H1 (cell line): ENCODE measurements at regions not wholly inside any gene's neighbourhood (a gene's known extent, or its start where the extent isn't known, plus 50 kb on each side); places are given as distances from the start of the nearest gene placed in this dataset.

Source experiments
- CTCF ChIA-PET: fragments of 300-600 bp; sonication (Branson Sonifier 250); formaldehyde crosslinking; loops from one replicate; lab custom pipeline; 2021; ENCODE audit not compliant: partially characterized antibody; lab: Charles Lee
- POLR2A ChIA-PET: fragments of 300-600 bp; sonication (Branson Sonifier 250); formaldehyde crosslinking; loops from one replicate; lab custom pipeline; 2021; ENCODE audit warnings: inconsistent platforms; ENCODE audit not compliant: partially characterized antibody; lab: Charles Lee
- DNase-seq, 2 experiments: peaks; one replicate each; pipeline versions ENCODE4 v3.0.0 to v3.0.0-alpha.2; 2010 to 2022; ENCODE audit warnings: low spot score in 2 of 2, low read depth in 1 of 2, mixed read lengths in 1 of 2
- FAIRE-seq: peaks from 2 replicates; lab custom pipeline; 2011; peaks lifted over from hg19 to GRCh38; lab: Jason Lieb, UNC
- H2AFZ ChIP-seq: 2 replicates; pipeline ENCODE4 v1.8.1; 2012; ENCODE audit warnings: low read length, inconsistent platforms
- H2AK5ac ChIP-seq: 2 replicates; pipeline ENCODE4 v1.6.1; 2013; ENCODE audit warnings: low read depth, low read length
- H2BK120ac ChIP-seq: replicated peaks from 2 replicates; pipeline ENCODE3; 2013; ENCODE audit warnings: low read depth, low read length, inconsistent platforms
- H2BK12ac ChIP-seq: 2 replicates; pipeline ENCODE4 v1.6.1; 2013; ENCODE audit warnings: low read depth, low read length
- H2BK15ac ChIP-seq: 2 replicates; pipeline ENCODE4 v1.6.1; 2013; ENCODE audit warnings: low read length
- H2BK20ac ChIP-seq: 2 replicates; pipeline ENCODE4 v1.6.1; 2013; ENCODE audit warnings: low read length
- H2BK5ac ChIP-seq: 2 replicates; pipeline ENCODE4 v1.6.1; 2013; ENCODE audit warnings: low read depth, low read length
- H3K14ac ChIP-seq: 2 replicates; pipeline ENCODE4 v1.6.1; 2013; ENCODE audit warnings: inconsistent platforms; ENCODE audit not compliant: insufficient read length
- H3K18ac ChIP-seq: 2 replicates; pipeline ENCODE4 v1.6.1; 2013; ENCODE audit warnings: low read length; ENCODE audit errors: extremely low read depth
- H3K23ac ChIP-seq: 2 replicates; pipeline ENCODE4 v1.6.1; 2013; ENCODE audit warnings: inconsistent platforms; ENCODE audit not compliant: insufficient read length
- H3K23me2 ChIP-seq: 2 replicates; pipeline ENCODE4 v1.6.1; 2013; ENCODE audit warnings: low read depth, low read length
- H3K27ac ChIP-seq: 2 replicates; pipeline ENCODE4 v1.6.1; 2011; ENCODE audit warnings: low read depth, low read length, inconsistent platforms
- H3K27me3 ChIP-seq, 4 experiments: replicated peaks in 1 of 4; 1 replicate in 1 of 4; 2 replicates in 3 of 4; pipeline versions ENCODE4 v1.6.1 to v1.8.1; 2011 to 2013; ENCODE audit warnings: low read length in 3 of 4, mild to moderate bottlenecking in 3 of 4, inconsistent platforms in 2 of 4, mixed read lengths in 2 of 4, moderate library complexity in 1 of 4; ENCODE audit not compliant: control insufficient read depth in 3 of 4, insufficient read depth in 3 of 4; ENCODE audit errors: extremely low read depth in 1 of 4
- H3K36me3 ChIP-seq, 4 experiments: 2 replicates each; pipeline versions ENCODE4 v1.6.1 to v1.8.1; 2011 to 2013; ENCODE audit warnings: mild to moderate bottlenecking in 4 of 4, low read length in 3 of 4, moderate library complexity in 2 of 4, control low read depth in 1 of 4, inconsistent platforms in 1 of 4; ENCODE audit not compliant: insufficient read depth in 4 of 4, control insufficient read depth in 2 of 4
- H3K4ac ChIP-seq: replicated peaks from 2 replicates; pipeline ENCODE3; 2013; ENCODE audit warnings: low read length, low read depth, mixed read lengths, inconsistent platforms; ENCODE audit not compliant: insufficient read length
- H3K4me1 ChIP-seq, 4 experiments: replicated peaks in 1 of 4; 1 replicate in 1 of 4; 2 replicates in 3 of 4; pipeline versions ENCODE4 v1.6.1 to v1.8.1; 2011 to 2013; ENCODE audit warnings: low read length in 3 of 4, inconsistent platforms in 2 of 4, mixed read lengths in 1 of 4; ENCODE audit not compliant: insufficient read depth in 4 of 4, control insufficient read depth in 3 of 4
- H3K4me2 ChIP-seq, 2 experiments: 2 replicates each; pipeline versions ENCODE4 v1.6.1 to v1.8.1; 2011 to 2013; ENCODE audit warnings: low read depth in 2 of 2, low read length in 2 of 2, control low read depth in 1 of 2, inconsistent platforms in 1 of 2, mild to moderate bottlenecking in 1 of 2; ENCODE audit not compliant: insufficient read depth in 1 of 2
- H3K4me3 ChIP-seq, 4 experiments: fragments of 200-600, 300-600 bp in 1 of 4; sonication (generic), shearing (Covaris generic), sonication (Bioruptor Twin) in 1 of 4; 2 replicates each; pipeline versions ENCODE4 v1.5.1 to v1.8.1; 2011 to 2016; ENCODE audit warnings: low read length in 4 of 4, low read depth in 3 of 4, control low read depth in 2 of 4, inconsistent platforms in 2 of 4, mild to moderate bottlenecking in 2 of 4, mixed read lengths in 1 of 4, moderate library complexity in 1 of 4; ENCODE audit not compliant: insufficient read depth in 2 of 4; ENCODE audit errors: extremely low read depth in 1 of 4
- H3K56ac ChIP-seq: replicated peaks from 2 replicates; pipeline ENCODE3; 2013; ENCODE audit warnings: low read depth, mild to moderate bottlenecking, mixed read lengths, low read length, inconsistent platforms; ENCODE audit not compliant: insufficient read length
- H3K79me1 ChIP-seq: 2 replicates; pipeline ENCODE4 v1.6.1; 2013; ENCODE audit warnings: low read depth, low read length, control low read depth
- H3K79me2 ChIP-seq, 2 experiments: 2 replicates each; pipeline versions ENCODE4 v1.6.1 to v1.8.1; 2012 to 2013; ENCODE audit warnings: low read length in 2 of 2, mild to moderate bottlenecking in 2 of 2, inconsistent platforms in 1 of 2; ENCODE audit not compliant: insufficient read depth in 2 of 2, control insufficient read depth in 1 of 2
- H3K9ac ChIP-seq, 4 experiments: replicated peaks in 1 of 4; 1 replicate in 1 of 4; 2 replicates in 3 of 4; pipeline versions ENCODE4 v1.6.1 to v1.8.1; 2011 to 2013; ENCODE audit warnings: low read depth in 3 of 4, low read length in 3 of 4, control low read depth in 2 of 4, mild to moderate bottlenecking in 2 of 4, moderate library complexity in 2 of 4, inconsistent platforms in 1 of 4; ENCODE audit errors: extremely low read depth in 1 of 4
- H3K9me3 ChIP-seq, 2 experiments: 2 replicates each; pipeline versions ENCODE4 v1.6.1 to v1.8.1; 2012 to 2013; ENCODE audit warnings: mild to moderate bottlenecking in 2 of 2, moderate library complexity in 2 of 2, control low read depth in 1 of 2, inconsistent platforms in 1 of 2, low read depth in 1 of 2, low read length in 1 of 2, mixed read lengths in 1 of 2; ENCODE audit not compliant: insufficient read depth in 2 of 2
- H4K20me1 ChIP-seq, 2 experiments: replicated peaks in 1 of 2; 2 replicates each; pipeline versions ENCODE3 to v1.8.1; 2011 to 2013; ENCODE audit warnings: inconsistent platforms in 2 of 2, low read length in 2 of 2, mild to moderate bottlenecking in 1 of 2; ENCODE audit not compliant: insufficient read depth in 2 of 2, control insufficient read depth in 1 of 2
- H4K5ac ChIP-seq: 2 replicates; pipeline ENCODE4 v1.6.1; 2013; ENCODE audit warnings: low read length, low read depth, mixed read lengths, inconsistent platforms; ENCODE audit not compliant: insufficient read length
- H4K8ac ChIP-seq: 2 replicates; pipeline ENCODE4 v1.8.0; 2013; ENCODE audit warnings: mild to moderate bottlenecking, moderate library complexity, low read length, inconsistent platforms; ENCODE audit not compliant: insufficient read depth; ENCODE audit errors: extremely low read depth
- H4K91ac ChIP-seq: replicated peaks from 2 replicates; pipeline ENCODE3; 2013; ENCODE audit warnings: low read length, mixed read lengths, inconsistent platforms; ENCODE audit not compliant: insufficient read length
- BCL11A ChIP-seq, 2 experiments: IDR thresholded peaks; one replicate each; pipeline ENCODE4 v1.6.1; 2011; ENCODE audit warnings: low read depth in 2 of 2, low read length in 2 of 2, mild to moderate bottlenecking in 2 of 2
- E2F6 ChIP-seq: IDR thresholded peaks from 2 replicates; pipeline ENCODE4 v1.6.1; 2012; ENCODE audit warnings: inconsistent platforms
- EGR1 ChIP-seq: IDR thresholded peaks from 2 replicates; pipeline ENCODE4 v1.6.1; 2011; ENCODE audit warnings: low read depth, low read length, borderline replicate concordance
- EP300 ChIP-seq, 2 experiments: IDR thresholded peaks; 1 replicate in 1 of 2; 2 replicates in 1 of 2; pipeline ENCODE4 v1.6.1; 2011 to 2012; ENCODE audit warnings: low read depth in 2 of 2, low read length in 2 of 2, mild to moderate bottlenecking in 2 of 2, borderline replicate concordance in 1 of 2, inconsistent platforms in 1 of 2, moderate library complexity in 1 of 2
- POU5F1 ChIP-seq: IDR thresholded peaks from 2 replicates; pipeline ENCODE4 v1.6.1; 2011; ENCODE audit warnings: low read depth, mild to moderate bottlenecking, low read length, moderate library complexity
- RNF2 ChIP-seq: fragments of 200-900, 300-1000 bp; sonication (generic); IDR thresholded peaks from 2 replicates; pipeline ENCODE4 v1.7.1; 2016; ENCODE audit warnings: borderline replicate concordance, low read depth, mild to moderate bottlenecking, antibody characterized with exemption, low read length; ENCODE audit not compliant: poor library complexity, severe bottlenecking; ENCODE audit errors: missing control alignments
- SAP30 ChIP-seq: fragments of 300-600 bp; sonication (generic); IDR thresholded peaks from 2 replicates; pipeline ENCODE4 v1.7.1; 2012; ENCODE audit warnings: low read length, moderate library complexity, mild to moderate bottlenecking, inconsistent platforms; ENCODE audit not compliant: insufficient read depth, insufficient replicate concordance
- SUZ12 ChIP-seq: fragments of 200-600 bp; sonication (generic); IDR thresholded peaks from 2 replicates; pipeline ENCODE4 v1.6.1; 2012; ENCODE audit warnings: mild to moderate bottlenecking, inconsistent platforms, low read length, moderate library complexity, mixed read lengths
- USF2 ChIP-seq: IDR thresholded peaks from 2 replicates; pipeline ENCODE4 v1.6.1; 2011; ENCODE audit warnings: low read length, improper control_type of control experiment
- WGBS, 2 experiments: shearing (Covaris generic) in 1 of 2; methylation state at CpG; one replicate each; pipeline versions ENCODE4 v1.1.6 to v1.1.7; 2013 to 2015; ENCODE audit warnings: low lambda C conversion rate in 2 of 2, mixed read lengths in 2 of 2, inconsistent platforms in 1 of 2, low coverage in 1 of 2, missing lambda C conversion rate in 1 of 2; ENCODE audit not compliant: insufficient replicate concordance in 2 of 2, insufficient coverage in 1 of 2, insufficient read length in 1 of 2; ENCODE audit errors: extremely low coverage in 1 of 2, missing lambda C conversion rate in 1 of 2; 5-methylcytosine and 5-hydroxymethylcytosine counted together
- TF ChIP-seq, protein P1 (sequence below): IDR thresholded peaks from 2 replicates; pipeline ENCODE4 v1.6.1; 2012; ENCODE audit warnings: low read length, inconsistent platforms

DNA sequence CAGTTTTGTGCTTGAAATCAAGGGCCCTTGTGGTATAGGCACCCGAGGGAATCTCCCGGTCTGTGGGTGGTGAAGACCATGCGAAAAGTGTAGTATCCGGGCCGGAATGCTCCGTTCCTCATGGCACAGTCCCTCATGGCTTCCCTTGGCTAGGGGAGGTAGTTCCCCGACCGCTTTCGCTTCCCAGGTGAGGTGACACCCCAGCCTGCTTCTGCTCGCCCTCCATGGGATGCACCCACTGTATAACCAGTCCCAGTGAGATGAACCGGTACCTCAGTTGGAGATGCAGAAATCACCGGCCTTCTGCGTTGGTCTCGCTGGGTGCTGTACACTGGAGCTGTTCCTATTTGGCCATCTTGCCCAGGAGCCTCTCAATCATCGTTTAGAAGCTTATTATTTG is 195.7 kb upstream of the POT1 start:
- Histone ChIP-seq H2BK5ac (no peak overlapping the region), H2BK12ac (no peak overlapping the region), H4K5ac (no peak overlapping the region), H3K79me2 (no peaks in the 10 kb centered on the region), H2BK15ac (no peak overlapping the region), H3K79me1 (no peaks in the 10 kb centered on the region), H3K9me3 (no peaks in the 10 kb centered on the region), H3K27me3 (no peaks in the 10 kb centered on the region), H3K4me2 (no peak overlapping the region), H2AFZ (0 out of 2 replicates have a peak overlapping the region, but pooled peaks have one; percentile 36), H3K4me1 (no peaks in the 10 kb centered on the region), H3K56ac (no peak overlapping the region), H3K4ac (no peak overlapping the region), H3K14ac (no peak overlapping the region), H3K27ac (no peak overlapping the region), H2BK20ac (no peak overlapping the region), H3K4me3 (no peak overlapping the region), H3K23ac (no peak overlapping the region), H3K9ac (no peak overlapping the region), H2AK5ac (no peak overlapping the region), H2BK120ac (no peak overlapping the region), H4K8ac (no peak overlapping the region), H4K91ac (no peak overlapping the region), H3K36me3 (no peaks in the 10 kb centered on the region), H3K18ac (no peak overlapping the region), H3K23me2 (no peaks in the 10 kb centered on the region), H4K20me1 (no peaks in the 10 kb centered on the region)
- POLR2A ChIA-PET: no interaction called here
- DNase-seq: no peak
- 97% methylated on average over 15 of the region's 15 CpGs; no CpG with 5 or more reads in 1 of the 2 experiments for WGBS, 2 experiments
- FAIRE-seq: no peak
- CTCF ChIA-PET: no interaction called here
- TF ChIP-seq E2F6: no peak
- no peak for TF ChIP-seq SAP30
- no peak for TF ChIP-seq EP300 (IDR thresholded peaks at IDR 0.05; ENCODE audit: borderline replicate concordance in 1 of 2, low read depth in 2 of 2, low read length in 2 of 2)
- TF ChIP-seq USF2: no peak
- no peak for TF ChIP-seq RNF2
- no peak for TF ChIP-seq SUZ12
- TF ChIP-seq, protein P1, sequence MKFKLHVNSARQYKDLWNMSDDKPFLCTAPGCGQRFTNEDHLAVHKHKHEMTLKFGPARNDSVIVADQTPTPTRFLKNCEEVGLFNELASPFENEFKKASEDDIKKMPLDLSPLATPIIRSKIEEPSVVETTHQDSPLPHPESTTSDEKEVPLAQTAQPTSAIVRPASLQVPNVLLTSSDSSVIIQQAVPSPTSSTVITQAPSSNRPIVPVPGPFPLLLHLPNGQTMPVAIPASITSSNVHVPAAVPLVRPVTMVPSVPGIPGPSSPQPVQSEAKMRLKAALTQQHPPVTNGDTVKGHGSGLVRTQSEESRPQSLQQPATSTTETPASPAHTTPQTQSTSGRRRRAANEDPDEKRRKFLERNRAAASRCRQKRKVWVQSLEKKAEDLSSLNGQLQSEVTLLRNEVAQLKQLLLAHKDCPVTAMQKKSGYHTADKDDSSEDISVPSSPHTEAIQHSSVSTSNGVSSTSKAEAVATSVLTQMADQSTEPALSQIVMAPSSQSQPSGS: no peak
- TF ChIP-seq BCL11A (IDR thresholded peaks at IDR 0.05; ENCODE audit: low read depth in 2 of 2, low read length in 2 of 2): no peak
- no peak for TF ChIP-seq POU5F1
- no peak for TF ChIP-seq EGR1
